IPS-NIHi11 (cell line): ENCODE measurements at regions not wholly inside any gene's neighbourhood (a gene's known extent, or its start where the extent isn't known, plus 50 kb on each side); places are given as distances from the start of the nearest gene placed in this dataset.
A peak's percentile ranks its signal among the peaks of the same experiment; 100 is the strongest.

Experiments used
- DNase-seq: peaks from one replicate; pipeline ENCODE4 v3.0.0; 2012; ENCODE audit warnings: mixed read lengths, low spot score

GRCh38 chr14:95979339-95980042, 59.7 kb upstream of the C14orf132 start:
- DNase-seq = peak; percentile 58

DNA sequence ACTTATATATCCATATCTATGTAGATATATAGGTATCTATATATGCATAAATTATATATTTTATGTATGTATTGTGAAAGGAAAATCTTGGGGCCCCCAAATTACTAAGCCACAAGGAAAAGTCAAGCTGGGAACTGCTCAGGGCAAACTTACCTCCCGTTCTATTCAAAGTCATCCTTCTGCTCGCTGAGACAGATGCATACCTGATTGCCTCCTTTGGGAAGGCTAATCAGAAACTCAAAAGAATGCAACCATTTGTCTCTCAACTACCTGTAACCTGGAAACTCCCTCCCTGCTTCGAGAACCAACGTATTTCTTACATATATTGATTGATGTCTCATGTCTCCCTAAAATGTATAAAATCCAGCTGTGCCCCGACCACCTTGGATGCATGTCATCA, 58.8 kb upstream of the C14orf132 start:
- no peak for DNase-seq

- DNase-seq = no peak
Observed at GRCh38 chr14:95981965-95982364, 57.2 kb upstream of the C14orf132 start.

DNA sequence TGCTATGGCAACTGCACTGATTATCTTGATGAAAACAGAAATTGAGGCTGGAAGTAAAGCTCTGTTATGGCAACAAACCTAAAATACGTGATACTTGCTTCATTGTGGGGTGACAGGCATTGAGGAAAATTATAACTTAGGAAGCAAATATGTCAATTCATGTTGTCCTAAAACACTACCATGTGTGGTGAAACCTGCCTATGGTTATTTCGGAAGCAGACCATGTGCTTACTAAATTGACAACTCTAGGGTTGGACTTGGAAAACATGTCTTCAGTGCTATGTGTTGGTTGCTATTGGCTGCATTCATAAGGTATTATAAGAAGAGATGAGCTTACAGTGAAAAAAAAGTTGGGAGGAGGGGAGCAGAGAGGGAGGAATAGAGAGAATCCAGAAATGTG, 55.0 kb upstream of the C14orf132 start:
- no peak for DNase-seq
